ENCODE measurements at regions not wholly inside any gene's neighbourhood (a gene's known extent, or its start where the extent isn't known, plus 50 kb on each side); places are given as distances from the start of the nearest gene placed in this dataset.

DNA sequence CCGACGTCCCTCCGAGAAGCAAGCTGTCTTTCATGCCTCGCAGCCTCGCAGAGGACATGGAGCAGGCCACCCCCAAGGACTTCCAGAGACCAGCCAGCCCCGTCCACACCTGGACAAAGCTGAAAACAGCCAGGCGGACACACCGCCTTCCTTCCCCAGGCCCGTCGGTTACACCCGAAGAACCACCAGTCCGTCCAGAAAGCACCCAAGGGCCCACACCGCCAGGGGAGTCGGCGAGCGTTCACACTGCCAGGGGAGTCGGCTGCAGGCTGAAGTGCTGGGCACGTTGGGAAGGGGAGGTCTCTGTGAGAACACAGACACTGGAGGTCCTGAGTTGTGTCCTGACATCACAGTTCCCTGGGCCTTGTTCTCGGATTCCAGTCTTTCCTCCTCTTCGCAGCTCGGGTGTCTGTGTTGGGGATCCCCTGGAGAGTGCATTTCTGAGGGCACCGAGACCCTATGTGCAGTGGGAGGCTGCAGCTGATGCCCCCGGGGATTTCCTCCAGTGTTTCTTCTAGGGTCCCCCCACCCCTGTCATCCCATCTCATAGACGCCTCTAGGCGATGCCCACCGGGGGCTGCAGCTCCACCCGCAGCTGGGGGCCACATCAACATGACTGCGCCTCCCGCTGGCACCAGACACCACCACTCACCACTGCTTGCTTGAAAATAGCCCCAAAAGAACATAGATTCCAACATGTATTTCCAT, 344.4 kb upstream of the SALL3 start:
- H3K4me2 ChIP-seq (ENCODE audit: low read length): no peak overlapping the region
- H3K9me2 ChIP-seq (ENCODE audit: insufficient read depth, low read length): no peaks in the 10 kb centered on the region
- H3K9ac ChIP-seq (ENCODE audit: low read length): no peak overlapping the region
- H3K4me3 ChIP-seq (ENCODE audit: low read length): no peak overlapping the region
- H4K20me1 ChIP-seq (ENCODE audit: insufficient read depth): no peaks in the 10 kb centered on the region
- H2AFZ ChIP-seq (ENCODE audit: low read depth, low read length): no peak overlapping the region
- H3K79me2 ChIP-seq (replicated peaks; ENCODE audit: insufficient read depth, low read length): no peaks in the 10 kb centered on the region
- TF ChIP-seq POLR2AphosphoS5 (IDR thresholded peaks at IDR 0.05): no peak
- no peak for TF ChIP-seq EZH2 (IDR thresholded peaks at IDR 0.05; ENCODE audit: borderline replicate concordance, insufficient read depth, low read length, poor library complexity, severe bottlenecking)
- TF ChIP-seq EP300 (conservative IDR thresholded peaks at IDR 0.05; ENCODE audit: poor library complexity, severe bottlenecking): no peak
- no peak for TF ChIP-seq SMC3 (conservative IDR thresholded peaks at IDR 0.05; ENCODE audit: poor library complexity)
- TF ChIP-seq, protein P1, sequence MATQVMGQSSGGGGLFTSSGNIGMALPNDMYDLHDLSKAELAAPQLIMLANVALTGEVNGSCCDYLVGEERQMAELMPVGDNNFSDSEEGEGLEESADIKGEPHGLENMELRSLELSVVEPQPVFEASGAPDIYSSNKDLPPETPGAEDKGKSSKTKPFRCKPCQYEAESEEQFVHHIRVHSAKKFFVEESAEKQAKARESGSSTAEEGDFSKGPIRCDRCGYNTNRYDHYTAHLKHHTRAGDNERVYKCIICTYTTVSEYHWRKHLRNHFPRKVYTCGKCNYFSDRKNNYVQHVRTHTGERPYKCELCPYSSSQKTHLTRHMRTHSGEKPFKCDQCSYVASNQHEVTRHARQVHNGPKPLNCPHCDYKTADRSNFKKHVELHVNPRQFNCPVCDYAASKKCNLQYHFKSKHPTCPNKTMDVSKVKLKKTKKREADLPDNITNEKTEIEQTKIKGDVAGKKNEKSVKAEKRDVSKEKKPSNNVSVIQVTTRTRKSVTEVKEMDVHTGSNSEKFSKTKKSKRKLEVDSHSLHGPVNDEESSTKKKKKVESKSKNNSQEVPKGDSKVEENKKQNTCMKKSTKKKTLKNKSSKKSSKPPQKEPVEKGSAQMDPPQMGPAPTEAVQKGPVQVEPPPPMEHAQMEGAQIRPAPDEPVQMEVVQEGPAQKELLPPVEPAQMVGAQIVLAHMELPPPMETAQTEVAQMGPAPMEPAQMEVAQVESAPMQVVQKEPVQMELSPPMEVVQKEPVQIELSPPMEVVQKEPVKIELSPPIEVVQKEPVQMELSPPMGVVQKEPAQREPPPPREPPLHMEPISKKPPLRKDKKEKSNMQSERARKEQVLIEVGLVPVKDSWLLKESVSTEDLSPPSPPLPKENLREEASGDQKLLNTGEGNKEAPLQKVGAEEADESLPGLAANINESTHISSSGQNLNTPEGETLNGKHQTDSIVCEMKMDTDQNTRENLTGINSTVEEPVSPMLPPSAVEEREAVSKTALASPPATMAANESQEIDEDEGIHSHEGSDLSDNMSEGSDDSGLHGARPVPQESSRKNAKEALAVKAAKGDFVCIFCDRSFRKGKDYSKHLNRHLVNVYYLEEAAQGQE (IDR thresholded peaks at IDR 0.05; ENCODE audit: borderline replicate concordance): no peak
- no peak for TF ChIP-seq MXI1 (conservative IDR thresholded peaks at IDR 0.05; ENCODE audit: poor library complexity, severe bottlenecking)
- TF ChIP-seq, protein P2, sequence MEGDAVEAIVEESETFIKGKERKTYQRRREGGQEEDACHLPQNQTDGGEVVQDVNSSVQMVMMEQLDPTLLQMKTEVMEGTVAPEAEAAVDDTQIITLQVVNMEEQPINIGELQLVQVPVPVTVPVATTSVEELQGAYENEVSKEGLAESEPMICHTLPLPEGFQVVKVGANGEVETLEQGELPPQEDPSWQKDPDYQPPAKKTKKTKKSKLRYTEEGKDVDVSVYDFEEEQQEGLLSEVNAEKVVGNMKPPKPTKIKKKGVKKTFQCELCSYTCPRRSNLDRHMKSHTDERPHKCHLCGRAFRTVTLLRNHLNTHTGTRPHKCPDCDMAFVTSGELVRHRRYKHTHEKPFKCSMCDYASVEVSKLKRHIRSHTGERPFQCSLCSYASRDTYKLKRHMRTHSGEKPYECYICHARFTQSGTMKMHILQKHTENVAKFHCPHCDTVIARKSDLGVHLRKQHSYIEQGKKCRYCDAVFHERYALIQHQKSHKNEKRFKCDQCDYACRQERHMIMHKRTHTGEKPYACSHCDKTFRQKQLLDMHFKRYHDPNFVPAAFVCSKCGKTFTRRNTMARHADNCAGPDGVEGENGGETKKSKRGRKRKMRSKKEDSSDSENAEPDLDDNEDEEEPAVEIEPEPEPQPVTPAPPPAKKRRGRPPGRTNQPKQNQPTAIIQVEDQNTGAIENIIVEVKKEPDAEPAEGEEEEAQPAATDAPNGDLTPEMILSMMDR (IDR thresholded peaks at IDR 0.05; ENCODE audit: poor library complexity, severe bottlenecking): no peak
- TF ChIP-seq RAD21 (conservative IDR thresholded peaks at IDR 0.05): no peak
- TF ChIP-seq TAF1 (IDR thresholded peaks at IDR 0.05; ENCODE audit: low read depth): no peak
- H3K27me3 ChIP-seq (ENCODE audit: insufficient read depth, low read depth, low read length): no peaks in the 10 kb centered on the region
- no peaks in the 10 kb centered on the region for H3K36me3 ChIP-seq (ENCODE audit: insufficient read depth, low read length)
- H3K9me3 ChIP-seq (ENCODE audit: low read length): no peaks in the 10 kb centered on the region
- H3K27ac ChIP-seq (ENCODE audit: low read length): no peak overlapping the region
- no peaks in the 10 kb centered on the region for H3F3A ChIP-seq (ENCODE audit: insufficient read depth, low read length, poor library complexity, severe bottlenecking)

DNA sequence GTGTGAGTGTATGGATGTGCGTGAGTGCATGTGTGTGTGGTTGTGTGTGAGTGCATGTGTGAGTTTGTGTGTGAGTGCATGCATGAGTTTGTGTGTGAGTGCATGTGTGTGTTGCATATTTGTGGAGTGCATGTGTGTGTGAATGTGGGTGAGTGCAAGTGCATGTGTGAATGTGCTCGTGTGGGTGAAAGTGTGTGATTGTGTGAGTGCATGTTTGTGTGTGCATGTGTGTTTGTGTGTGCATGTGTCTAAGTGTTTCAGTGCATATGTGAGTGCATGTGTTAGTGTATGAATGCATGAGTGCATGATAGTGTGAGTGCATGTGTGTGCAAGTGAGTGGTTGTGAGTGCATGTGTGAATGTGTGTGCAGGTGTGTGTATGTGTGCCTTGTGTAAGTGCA, 343.4 kb upstream of the SALL3 start:
- no peak overlapping the region for H3K27ac ChIP-seq (ENCODE audit: low read length)
- no peaks in the 10 kb centered on the region for H3F3A ChIP-seq (ENCODE audit: insufficient read depth, low read length, poor library complexity, severe bottlenecking)
- H4K20me1 ChIP-seq (ENCODE audit: insufficient read depth): no peaks in the 10 kb centered on the region
- no peak overlapping the region for H3K4me2 ChIP-seq (ENCODE audit: low read length)
- no peaks in the 10 kb centered on the region for H3K9me3 ChIP-seq (ENCODE audit: low read length)
- H3K4me3 ChIP-seq (ENCODE audit: low read length): no peak overlapping the region
- H3K79me2 ChIP-seq (replicated peaks; ENCODE audit: insufficient read depth, low read length): no peaks in the 10 kb centered on the region
- no peak overlapping the region for H3K9ac ChIP-seq (ENCODE audit: low read length)
- TF ChIP-seq SMC3 (conservative IDR thresholded peaks at IDR 0.05; ENCODE audit: poor library complexity) (no peak), MXI1 (conservative IDR thresholded peaks at IDR 0.05; ENCODE audit: poor library complexity, severe bottlenecking) (no peak), EP300 (conservative IDR thresholded peaks at IDR 0.05; ENCODE audit: poor library complexity, severe bottlenecking) (no peak), EZH2 (IDR thresholded peaks at IDR 0.05; ENCODE audit: borderline replicate concordance, insufficient read depth, low read length, poor library complexity, severe bottlenecking) (no peak), POLR2AphosphoS5 (IDR thresholded peaks at IDR 0.05) (no peak)
- TF ChIP-seq, protein P1 (IDR thresholded peaks at IDR 0.05; ENCODE audit: borderline replicate concordance): no peak
- H3K9me2 ChIP-seq (ENCODE audit: insufficient read depth, low read length): no peaks in the 10 kb centered on the region
- H2AFZ ChIP-seq (ENCODE audit: low read depth, low read length): no peak overlapping the region
- no peaks in the 10 kb centered on the region for H3K36me3 ChIP-seq (ENCODE audit: insufficient read depth, low read length)
- no peaks in the 10 kb centered on the region for H3K27me3 ChIP-seq (ENCODE audit: insufficient read depth, low read depth, low read length)
